GM12892 (cell line): ENCODE measurements at regions not wholly inside any gene's neighbourhood (a gene's known extent, or its start where the extent isn't known, plus 50 kb on each side); places are given as distances from the start of the nearest gene placed in this dataset.

Source experiments
- DNase-seq: peaks from one replicate; pipeline ENCODE4 v3.0.0; 2011; ENCODE audit not compliant: insufficient read length
- FAIRE-seq: peaks from 2 replicates; lab custom pipeline; 2011; peaks lifted over from hg19 to GRCh38; lab: Jason Lieb, UNC
- POLR2A ChIP-seq: IDR thresholded peaks from 2 replicates; pipeline ENCODE4 v1.6.1; 2011; ENCODE audit warnings: low read depth, low read length, control low read depth
- POLR2AphosphoS5 ChIP-seq: IDR thresholded peaks from 2 replicates; pipeline ENCODE4 v1.6.1; 2011; ENCODE audit warnings: low read depth, low read length, control low read depth
- TAF1 ChIP-seq: IDR thresholded peaks from 2 replicates; pipeline ENCODE4 v1.6.1; 2011; ENCODE audit warnings: low read depth, mild to moderate bottlenecking, control low read depth, low read length, borderline replicate concordance

- no peak for TF ChIP-seq POLR2A
- TF ChIP-seq TAF1: no peak
- TF ChIP-seq POLR2AphosphoS5: no peak
- DNase-seq (no peak), FAIRE-seq (no peak)
Measured at GRCh38 chr14:49363821-49364751, 222.1 kb downstream of the RPS29 start.

DNA sequence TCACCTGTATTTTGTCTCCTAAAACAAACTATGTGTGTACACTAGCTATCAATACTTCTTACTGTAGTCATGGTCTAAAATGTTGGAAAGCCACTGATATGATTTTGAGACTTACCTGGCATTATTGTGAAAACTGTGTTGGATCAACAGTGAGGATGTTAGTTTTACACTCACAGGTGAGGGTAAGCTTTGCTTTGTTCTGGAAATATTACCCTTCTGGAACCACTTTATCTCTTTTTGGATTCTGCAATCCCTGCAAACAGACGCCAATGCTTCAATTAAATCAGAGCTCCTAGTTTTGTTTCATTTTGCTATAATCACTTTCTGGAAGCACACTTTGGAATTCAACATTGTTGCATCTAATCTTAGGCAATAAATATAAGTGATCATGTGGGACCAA is 223.3 kb downstream of the RPS29 start:
- no peak for DNase-seq
- no peak for FAIRE-seq
- TF ChIP-seq TAF1: no peak

- no peak for TF ChIP-seq POLR2AphosphoS5
- TF ChIP-seq POLR2A: no peak
- no peak for TF ChIP-seq TAF1
- no peak for DNase-seq
- no peak for FAIRE-seq
Measured at GRCh38 chr14:49339130-49339529, 247.1 kb downstream of the RPS29 start.

GRCh38 chr14:49319810-49320209 is 266.4 kb downstream of the RPS29 start:
- FAIRE-seq (no peak), DNase-seq (no peak)
- TF ChIP-seq TAF1: no peak
- TF ChIP-seq POLR2AphosphoS5: no peak
- no peak for TF ChIP-seq POLR2A

- no peak for FAIRE-seq
- no peak for DNase-seq
- no peak for TF ChIP-seq POLR2AphosphoS5
- TF ChIP-seq POLR2A: no peak
- TF ChIP-seq TAF1: no peak
Measured at GRCh38 chr14:49315570-49315969, 270.6 kb downstream of the RPS29 start.

GRCh38 chr14:49314737-49315136 is 271.4 kb downstream of the RPS29 start:
- TF ChIP-seq POLR2A: no peak
- TF ChIP-seq POLR2AphosphoS5: no peak
- no peak for TF ChIP-seq TAF1
- FAIRE-seq: no peak
- no peak for DNase-seq

GRCh38 chr14:49313108-49313507 is 273.1 kb downstream of the RPS29 start:
- TF ChIP-seq POLR2A (no peak), TAF1 (no peak), POLR2AphosphoS5 (no peak)
- no peak for FAIRE-seq
- DNase-seq: no peak

DNA sequence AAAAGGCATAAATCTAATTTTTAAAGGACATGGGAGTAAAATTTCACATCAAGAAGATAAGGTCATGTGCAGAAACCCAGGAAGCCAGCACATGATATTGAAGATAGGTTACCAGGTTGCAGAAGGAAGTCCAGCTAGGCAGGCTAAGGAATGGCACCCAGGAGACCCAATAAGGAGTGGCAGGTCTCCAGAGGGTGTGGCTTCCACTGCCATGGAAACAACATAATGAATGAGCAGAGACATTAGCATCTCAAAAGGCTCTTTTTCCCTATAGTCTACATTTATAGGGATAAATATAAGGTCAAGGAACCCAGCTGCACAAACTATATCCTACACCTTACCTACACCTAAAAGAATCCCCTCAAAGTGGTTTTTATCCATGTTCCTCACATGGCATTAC is 275.9 kb downstream of the RPS29 start:
- TF ChIP-seq POLR2A (no peak), TAF1 (no peak), POLR2AphosphoS5 (no peak)
- no peak for DNase-seq
- no peak for FAIRE-seq

DNA sequence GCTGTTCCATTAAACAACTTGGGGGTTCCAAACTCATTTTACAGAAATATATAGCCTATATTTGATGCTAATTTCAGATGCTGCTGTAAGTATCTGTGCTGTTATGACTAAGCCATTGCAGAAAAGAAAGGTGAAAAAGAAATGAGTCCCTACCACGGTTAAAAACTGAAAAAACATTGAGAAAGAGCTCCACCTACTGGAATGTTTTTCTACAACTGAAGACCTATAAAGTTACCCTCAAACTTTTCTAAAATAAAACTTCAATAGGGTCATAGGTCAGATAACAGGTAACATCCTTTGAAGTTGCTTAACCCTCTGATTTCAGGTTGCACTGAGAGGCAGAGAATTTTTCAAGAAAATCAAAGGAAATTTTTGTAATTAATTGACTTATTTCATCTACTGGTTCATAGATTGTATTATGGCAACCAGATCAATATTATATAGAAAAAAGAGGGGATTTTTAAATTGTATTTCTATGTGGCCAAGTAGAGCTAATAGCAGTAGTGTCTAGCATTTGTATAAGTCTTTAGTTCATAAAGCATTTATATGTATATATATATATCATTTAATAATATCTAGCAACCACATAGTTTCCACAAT is 279.9 kb downstream of the RPS29 start:
- FAIRE-seq (no peak), DNase-seq (no peak)
- TF ChIP-seq POLR2A (no peak), TAF1 (no peak), POLR2AphosphoS5 (no peak)

DNA sequence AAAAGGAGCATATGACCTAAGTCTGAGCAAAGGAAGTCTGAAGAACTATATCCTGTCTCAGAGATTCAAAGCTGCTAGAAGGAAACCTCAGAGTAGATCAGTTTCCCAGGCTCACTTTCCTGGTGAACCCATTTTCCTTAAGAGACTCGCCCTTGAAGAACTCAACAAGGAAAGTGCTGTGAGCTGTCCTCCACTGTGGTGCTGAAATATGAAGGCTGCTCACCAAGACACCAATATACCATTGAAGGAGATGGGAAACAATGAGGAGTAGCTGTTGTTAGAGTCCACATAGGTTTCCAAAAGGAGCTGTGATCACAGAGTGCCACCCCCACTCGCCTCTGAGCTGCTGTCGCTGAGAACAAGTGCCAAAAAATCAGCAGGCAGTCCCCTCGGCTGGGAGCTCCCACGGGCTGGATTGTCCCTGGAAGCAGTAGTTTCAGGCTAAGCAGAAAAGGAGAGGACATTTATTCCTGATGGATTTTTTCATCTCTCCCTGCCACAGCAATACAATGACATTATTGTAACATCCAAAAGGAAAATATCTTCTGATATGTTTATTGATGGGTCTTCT is 282.1 kb downstream of the RPS29 start:
- FAIRE-seq (no peak), DNase-seq (no peak)
- TF ChIP-seq TAF1: no peak
- no peak for TF ChIP-seq POLR2AphosphoS5
- no peak for TF ChIP-seq POLR2A

DNA sequence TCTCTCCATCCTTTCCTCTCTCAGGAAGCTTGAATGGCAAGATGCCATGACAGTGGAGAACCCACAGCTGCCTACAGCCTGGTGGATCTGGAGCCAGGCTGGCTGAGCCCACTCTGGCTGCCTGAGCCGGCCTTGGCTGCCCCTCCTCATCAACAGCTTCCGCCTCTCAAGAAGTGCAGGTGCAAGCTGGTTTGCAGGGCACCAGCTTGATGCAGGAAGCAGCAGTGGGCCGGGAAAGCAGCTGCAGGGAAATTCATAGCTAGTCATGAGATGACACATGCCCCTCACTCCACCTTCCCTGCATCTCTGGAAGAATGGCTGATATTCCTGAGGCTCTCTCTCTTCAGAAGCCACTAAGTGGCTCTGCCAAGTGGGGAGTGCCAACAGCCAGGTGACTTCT is 289.1 kb downstream of the RPS29 start:
- no peak for DNase-seq
- no peak for FAIRE-seq
- TF ChIP-seq TAF1 (no peak), POLR2A (no peak), POLR2AphosphoS5 (no peak)

GRCh38 chr14:49294621-49295148 is 291.5 kb downstream of the RPS29 start:
- no peak for TF ChIP-seq POLR2A
- no peak for TF ChIP-seq TAF1
- TF ChIP-seq POLR2AphosphoS5: no peak
- no peak for DNase-seq
- FAIRE-seq: no peak

DNA sequence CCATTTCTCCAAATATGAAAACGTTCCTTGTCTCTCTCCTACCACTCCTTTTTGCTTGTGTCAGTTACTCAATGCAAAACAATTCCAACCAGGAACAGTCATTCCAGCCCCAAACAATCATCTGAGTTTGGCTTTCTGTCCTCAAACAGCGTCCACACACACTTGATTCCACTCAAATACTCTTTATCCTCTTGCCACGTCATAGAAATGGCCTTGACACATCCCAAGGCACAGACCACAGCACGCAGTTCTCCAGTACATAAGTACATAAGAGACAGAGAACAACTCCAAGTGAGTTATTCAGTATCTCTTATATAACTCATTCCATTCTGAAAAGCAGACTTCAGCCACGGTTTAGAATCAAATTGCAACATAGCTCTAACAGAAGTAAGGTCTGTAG is 299.2 kb downstream of the RPS29 start:
- TF ChIP-seq POLR2AphosphoS5: no peak
- no peak for TF ChIP-seq TAF1
- no peak for TF ChIP-seq POLR2A
- FAIRE-seq: no peak
- no peak for DNase-seq
